A549 (cell line): ENCODE measurements at regions not wholly inside any gene's neighbourhood (a gene's known extent, or its start where the extent isn't known, plus 50 kb on each side); places are given as distances from the start of the nearest gene placed in this dataset.

ENCODE experiments used
- ATAC-seq, 2 experiments: fragments of 200-7000 bp in 1 of 2; fragments of >200 bp in 1 of 2; cut with Nextera tagmentation in 1 of 2; cut with Tn5 transposase in 1 of 2; 3 replicates each; pipeline versions ENCODE4 v1.8.0 to v1.9.1; 2018 to 2020; ENCODE audit warnings: mild to moderate bottlenecking in 1 of 2, moderate library complexity in 1 of 2
- CTCF ChIA-PET: fragments of 300-600 bp; sonication (Branson Sonifier 250); formaldehyde crosslinking; extraction: SDS; loops from one replicate; lab custom pipeline; 2021; ENCODE audit warnings: antibody characterized with exemption, inconsistent platforms; lab: Yijun Ruan, JAX
- POLR2A ChIA-PET: fragments of 350-600 bp; formaldehyde crosslinking; extraction: SDS; loops from one replicate; lab custom pipeline; 2021; ENCODE audit warnings: antibody characterized with exemption, inconsistent platforms; lab: Yijun Ruan, JAX
- DNase-seq, 2 experiments: peaks; one replicate each; pipeline versions ENCODE4 v3.0.0 to v3.0.0-alpha.2; 2011 to 2016; ENCODE audit warnings: low read depth in 1 of 2, low spot score in 1 of 2
- FAIRE-seq: peaks from 2 replicates; lab custom pipeline; 2011; peaks lifted over from hg19 to GRCh38; lab: Jason Lieb, UNC
- H3K27ac ChIP-seq, 2 experiments: fragments of >200 bp; sonication (Bioruptor Twin); formaldehyde crosslinking; 3 replicates each; pipeline ENCODE4 v1.5.1; 2016 to 2017
- H3K4me1 ChIP-seq: fragments of >200 bp; sonication (Bioruptor Twin); formaldehyde crosslinking; 3 replicates; pipeline ENCODE4 v1.6.1; 2016
- H3K4me2 ChIP-seq: fragments of >200 bp; sonication (Bioruptor Twin); formaldehyde crosslinking; 3 replicates; pipeline ENCODE4 v1.6.1; 2016
- H3K4me3 ChIP-seq: fragments of >200 bp; sonication (Bioruptor Twin); formaldehyde crosslinking; 3 replicates; pipeline ENCODE4 v1.5.1; 2016
- H3K9me3 ChIP-seq: fragments of >200 bp; sonication (Bioruptor Twin); formaldehyde crosslinking; 3 replicates; pipeline ENCODE4 v1.6.1; 2016
- BHLHE40 ChIP-seq: IDR thresholded peaks from 2 replicates; pipeline ENCODE4 v1.6.1; 2012; ENCODE audit warnings: low read depth, low read length, inconsistent platforms
- CHD2 ChIP-seq: fragments of 150-350 bp; IDR thresholded peaks from 2 replicates; pipeline ENCODE4 v1.6.1; 2014; ENCODE audit warnings: low read length; ENCODE audit not compliant: partially characterized antibody
- CHD4 ChIP-seq: fragments of 200-600 bp; sonication (generic); IDR thresholded peaks from 2 replicates; pipeline ENCODE4 v1.6.1; 2016; ENCODE audit warnings: antibody characterized with exemption, mild to moderate bottlenecking, borderline replicate concordance
- ESRRA ChIP-seq: fragments of 150-350 bp; IDR thresholded peaks from 2 replicates; pipeline ENCODE4 v1.6.1; 2014; ENCODE audit warnings: mild to moderate bottlenecking, low read length, borderline replicate concordance
- FOSB ChIP-seq: fragments of 250-450 bp; sonication (Bioruptor Pico); IDR thresholded peaks from 2 replicates; pipeline ENCODE4 v1.5.0; 2020; ENCODE audit warnings: mild to moderate bottlenecking, moderate library complexity
- FOSL2 ChIP-seq, 2 experiments: fragments of 450-650 bp in 1 of 2; fragments of >200 bp in 1 of 2; sonication (Bioruptor Twin) in 1 of 2; formaldehyde crosslinking; IDR thresholded peaks; 2 replicates each; pipeline versions ENCODE4 v1.5.0 to v1.6.1; 2016 to 2020; ENCODE audit warnings: mild to moderate bottlenecking in 1 of 2, moderate library complexity in 1 of 2
- GATA3 ChIP-seq: IDR thresholded peaks from 2 replicates; pipeline ENCODE4 v1.6.1; 2012; ENCODE audit warnings: borderline replicate concordance
- HDAC2 ChIP-seq: fragments of 200-600 bp; sonication (generic); IDR thresholded peaks from 2 replicates; pipeline ENCODE4 v1.6.1; 2016
- HOXB5 ChIP-seq: fragments of 250-450 bp; sonication (Bioruptor Pico); IDR thresholded peaks from 2 replicates; pipeline ENCODE4 v1.5.0; 2020; ENCODE audit warnings: mild to moderate bottlenecking, moderate library complexity
- JUN ChIP-seq, 2 experiments: fragments of >200 bp; sonication (Bioruptor Twin); formaldehyde crosslinking; IDR thresholded peaks; 2 replicates in 1 of 2; 3 replicates in 1 of 2; pipeline ENCODE4 v1.6.1; 2016 to 2017
- KDM5A ChIP-seq: fragments of 200-600 bp; sonication (generic); IDR thresholded peaks from 2 replicates; pipeline ENCODE4 v1.6.1; 2016; ENCODE audit warnings: antibody characterized with exemption, mild to moderate bottlenecking
- MAFK ChIP-seq: fragments of 450-650 bp; IDR thresholded peaks from 2 replicates; pipeline ENCODE4 v1.6.1; 2014; ENCODE audit not compliant: partially characterized antibody
- MAZ ChIP-seq: fragments of 150-350 bp; IDR thresholded peaks from 2 replicates; pipeline ENCODE4 v1.6.1; 2014; ENCODE audit warnings: antibody characterized with exemption, low read depth, low read length, borderline replicate concordance
- NPAS2 ChIP-seq: fragments of 250-450 bp; sonication (Bioruptor Pico); IDR thresholded peaks from 2 replicates; pipeline ENCODE4 v1.8.0; 2022; ENCODE audit warnings: mild to moderate bottlenecking, moderate library complexity, borderline replicate concordance
- NR3C1 ChIP-seq: fragments of >200 bp; sonication (Bioruptor Twin); formaldehyde crosslinking; IDR thresholded peaks from 3 replicates; pipeline ENCODE4 v1.6.1; 2017
- POLR2AphosphoS2 ChIP-seq: conservative IDR thresholded peaks from 2 replicates; pipeline ENCODE4 v1.6.1; 2012; ENCODE audit warnings: low read length, improper control_type of control experiment, inconsistent platforms
- RARB ChIP-seq: fragments of 250-450 bp; sonication (Bioruptor Pico); IDR thresholded peaks from 2 replicates; pipeline ENCODE4 v1.8.0; 2021; ENCODE audit warnings: mild to moderate bottlenecking, moderate library complexity
- RNF2 ChIP-seq: fragments of 200-600 bp; sonication (generic); IDR thresholded peaks from 2 replicates; pipeline ENCODE4 v1.6.1; 2016; ENCODE audit warnings: low read depth, mild to moderate bottlenecking, antibody characterized with exemption, moderate library complexity, borderline replicate concordance
- TP53 ChIP-seq: fragments of 250-450 bp; sonication (Bioruptor Pico); IDR thresholded peaks from 2 replicates; pipeline ENCODE4 v1.5.0; 2021; ENCODE audit warnings: mild to moderate bottlenecking, moderate library complexity
- ZC3H11A ChIP-seq: fragments of 450-650 bp; IDR thresholded peaks from 2 replicates; pipeline ENCODE4 v1.6.1; 2014; ENCODE audit warnings: antibody characterized with exemption, mild to moderate bottlenecking
- ZSCAN20 ChIP-seq: fragments of 250-450 bp; sonication (Bioruptor Pico); IDR thresholded peaks from 2 replicates; pipeline ENCODE4 v1.8.0; 2022; ENCODE audit warnings: mild to moderate bottlenecking, moderate library complexity
- WGBS: methylation state at CpG from one replicate; pipeline ENCODE4 v1.1.6; 2017; ENCODE audit errors: missing lambda C conversion rate; 5-methylcytosine and 5-hydroxymethylcytosine counted together
- TF ChIP-seq, protein P1 (sequence below): fragments of 250-450 bp; sonication (Bioruptor Pico); IDR thresholded peaks from 2 replicates; pipeline ENCODE4 v1.5.0; 2020; ENCODE audit warnings: low read depth, mild to moderate bottlenecking, moderate library complexity
- TF ChIP-seq, protein P2 (sequence below): fragments of >200 bp; sonication (Bioruptor Twin); formaldehyde crosslinking; IDR thresholded peaks from 3 replicates; pipeline ENCODE4 v1.5.1; 2016
- TF ChIP-seq, protein P3 (sequence below): fragments of 250-450 bp; sonication (Bioruptor Pico); IDR thresholded peaks from 2 replicates; pipeline ENCODE4 v1.5.0; 2021; ENCODE audit warnings: mild to moderate bottlenecking, moderate library complexity, borderline replicate concordance

DNA sequence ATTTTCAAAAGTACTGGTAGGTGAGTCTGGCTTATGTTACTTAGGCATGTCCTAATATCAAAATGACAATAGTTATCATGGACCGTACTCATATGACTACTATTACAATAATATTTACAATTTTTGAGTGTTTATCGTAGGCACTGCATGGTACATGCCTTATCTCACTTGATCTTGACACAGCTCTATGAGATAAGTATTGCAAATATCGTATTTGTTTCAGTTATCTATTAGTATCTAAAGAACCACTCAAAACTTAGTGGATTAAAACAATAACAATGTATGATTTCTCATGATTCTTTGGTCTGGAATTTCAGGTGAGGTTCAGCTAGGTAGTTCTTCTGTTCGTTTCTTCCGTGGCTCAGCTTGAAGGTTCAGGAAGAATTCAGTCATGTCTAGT is 59.7 kb upstream of the XCR1 start:
- WGBS: 67% methylated on average over 5 of the region's 5 CpGs
- FAIRE-seq: no peak
- ChIA-PET POLR2A (no interaction called here), CTCF (interaction anchor here (0.9 to 11.8 kb wide), 7 partner anchors 8 to 291 kb away, joined by 3 to 192 read pairs (median 5); partner anchors contain the start of genes CCR5 and CXCR6)
- TF ChIP-seq, protein P1, sequence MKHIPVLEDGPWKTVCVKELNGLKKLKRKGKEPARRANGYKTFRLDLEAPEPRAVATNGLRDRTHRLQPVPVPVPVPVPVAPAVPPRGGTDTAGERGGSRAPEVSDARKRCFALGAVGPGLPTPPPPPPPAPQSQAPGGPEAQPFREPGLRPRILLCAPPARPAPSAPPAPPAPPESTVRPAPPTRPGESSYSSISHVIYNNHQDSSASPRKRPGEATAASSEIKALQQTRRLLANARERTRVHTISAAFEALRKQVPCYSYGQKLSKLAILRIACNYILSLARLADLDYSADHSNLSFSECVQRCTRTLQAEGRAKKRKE: no peak
- TF ChIP-seq CHD4 (no peak), TP53 (CRISPR knock-in tag) (no peak), ESRRA (no peak), FOSB (CRISPR knock-in tag) (no peak), CHD2 (no peak)
- TF ChIP-seq, protein P2, sequence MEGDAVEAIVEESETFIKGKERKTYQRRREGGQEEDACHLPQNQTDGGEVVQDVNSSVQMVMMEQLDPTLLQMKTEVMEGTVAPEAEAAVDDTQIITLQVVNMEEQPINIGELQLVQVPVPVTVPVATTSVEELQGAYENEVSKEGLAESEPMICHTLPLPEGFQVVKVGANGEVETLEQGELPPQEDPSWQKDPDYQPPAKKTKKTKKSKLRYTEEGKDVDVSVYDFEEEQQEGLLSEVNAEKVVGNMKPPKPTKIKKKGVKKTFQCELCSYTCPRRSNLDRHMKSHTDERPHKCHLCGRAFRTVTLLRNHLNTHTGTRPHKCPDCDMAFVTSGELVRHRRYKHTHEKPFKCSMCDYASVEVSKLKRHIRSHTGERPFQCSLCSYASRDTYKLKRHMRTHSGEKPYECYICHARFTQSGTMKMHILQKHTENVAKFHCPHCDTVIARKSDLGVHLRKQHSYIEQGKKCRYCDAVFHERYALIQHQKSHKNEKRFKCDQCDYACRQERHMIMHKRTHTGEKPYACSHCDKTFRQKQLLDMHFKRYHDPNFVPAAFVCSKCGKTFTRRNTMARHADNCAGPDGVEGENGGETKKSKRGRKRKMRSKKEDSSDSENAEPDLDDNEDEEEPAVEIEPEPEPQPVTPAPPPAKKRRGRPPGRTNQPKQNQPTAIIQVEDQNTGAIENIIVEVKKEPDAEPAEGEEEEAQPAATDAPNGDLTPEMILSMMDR: no peak
- ATAC-seq: no peak
- DNase-seq: no peak
- no peak overlapping the region for H3K4me3 ChIP-seq
- H3K27ac ChIP-seq: no peak overlapping the region
- no peaks in the 10 kb centered on the region for H3K4me1 ChIP-seq
- H3K9me3 ChIP-seq: no peaks in the 10 kb centered on the region
- H3K4me2 ChIP-seq: no peak overlapping the region

DNA sequence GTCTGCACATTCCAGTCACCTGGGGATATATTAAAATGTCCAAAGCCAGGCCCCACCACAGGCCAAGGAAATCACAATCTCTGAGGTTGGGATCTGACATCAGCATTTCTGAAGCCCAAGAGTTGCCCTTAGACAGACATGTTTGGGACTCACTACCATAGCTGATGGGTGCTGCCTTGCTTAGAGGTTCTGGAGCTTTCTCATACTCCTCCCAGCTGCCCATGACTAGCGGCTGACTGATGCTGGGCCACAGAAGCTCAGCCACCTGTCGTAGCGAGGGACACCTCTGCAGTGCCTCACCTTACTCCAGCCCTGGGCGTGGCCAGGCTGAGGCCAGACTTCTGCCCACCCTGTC is 58.8 kb upstream of the XCR1 start:
- no peak overlapping the region for H3K27ac ChIP-seq
- FAIRE-seq (no peak), DNase-seq (no peak), ATAC-seq (no peak)
- H3K4me2 ChIP-seq: no peak overlapping the region
- H3K9me3 ChIP-seq: no peaks in the 10 kb centered on the region
- H3K4me3 ChIP-seq: no peak overlapping the region
- ChIA-PET CTCF (interaction anchor here (1.0 to 11.8 kb wide), 4 partner anchors 10 to 292 kb away, joined by 3 to 192 read pairs (median 4); partner anchors contain the start of gene CXCR6), POLR2A (no interaction called here)
- H3K4me1 ChIP-seq: no peaks in the 10 kb centered on the region
- WGBS: 64% methylated on average over 4 of the region's 4 CpGs
- TF ChIP-seq HOXB5 (CRISPR knock-in tag) (no peak), RARB (CRISPR knock-in tag) (no peak), CHD4 (no peak), ZSCAN20 (CRISPR knock-in tag) (no peak), POLR2AphosphoS2 (no peak), BHLHE40 (no peak), JUN (IDR thresholded peaks at IDR 0.05) (no peak), ZC3H11A (no peak), ESRRA (no peak), NR3C1 (no peak), MAFK (no peak), FOSL2 (IDR thresholded peaks at IDR 0.05) (no peak), FOSL2 (CRISPR knock-in tag; IDR thresholded peaks at IDR 0.05) (no peak), KDM5A (no peak), MAZ (no peak), NPAS2 (no peak), HDAC2 (no peak), GATA3 (no peak), RNF2 (no peak)
- TF ChIP-seq, protein P3, sequence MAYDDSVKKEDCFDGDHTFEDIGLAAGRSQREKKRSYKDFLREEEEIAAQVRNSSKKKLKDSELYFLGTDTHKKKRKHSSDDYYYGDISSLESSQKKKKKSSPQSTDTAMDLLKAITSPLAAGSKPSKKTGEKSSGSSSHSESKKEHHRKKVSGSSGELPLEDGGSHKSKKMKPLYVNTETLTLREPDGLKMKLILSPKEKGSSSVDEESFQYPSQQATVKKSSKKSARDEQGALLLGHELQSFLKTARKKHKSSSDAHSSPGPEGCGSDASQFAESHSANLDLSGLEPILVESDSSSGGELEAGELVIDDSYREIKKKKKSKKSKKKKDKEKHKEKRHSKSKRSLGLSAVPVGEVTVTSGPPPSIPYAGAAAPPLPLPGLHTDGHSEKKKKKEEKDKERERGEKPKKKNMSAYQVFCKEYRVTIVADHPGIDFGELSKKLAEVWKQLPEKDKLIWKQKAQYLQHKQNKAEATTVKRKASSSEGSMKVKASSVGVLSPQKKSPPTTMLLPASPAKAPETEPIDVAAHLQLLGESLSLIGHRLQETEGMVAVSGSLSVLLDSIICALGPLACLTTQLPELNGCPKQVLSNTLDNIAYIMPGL: no peak
